DOHH2 (cell line): ENCODE measurements at regions not wholly inside any gene's neighbourhood (a gene's known extent, or its start where the extent isn't known, plus 50 kb on each side); places are given as distances from the start of the nearest gene placed in this dataset.

Experiments
- EZH2phosphoT487 ChIP-seq: fragments of 200-600 bp; sonication (generic); IDR thresholded peaks from 2 replicates; pipeline ENCODE4 v1.6.1; 2017; ENCODE audit warnings: borderline replicate concordance, mild to moderate bottlenecking, antibody characterized with exemption, low read length, moderate library complexity, mixed read lengths
- TF ChIP-seq, protein P1 (sequence below): fragments of 200-600 bp; sonication (generic); IDR thresholded peaks from one replicate; pipeline ENCODE4 v1.5.1; 2014; ENCODE audit warnings: antibody characterized with exemption, mild to moderate bottlenecking, low read depth, low read length; ENCODE audit not compliant: poor library complexity, severe bottlenecking

DNA sequence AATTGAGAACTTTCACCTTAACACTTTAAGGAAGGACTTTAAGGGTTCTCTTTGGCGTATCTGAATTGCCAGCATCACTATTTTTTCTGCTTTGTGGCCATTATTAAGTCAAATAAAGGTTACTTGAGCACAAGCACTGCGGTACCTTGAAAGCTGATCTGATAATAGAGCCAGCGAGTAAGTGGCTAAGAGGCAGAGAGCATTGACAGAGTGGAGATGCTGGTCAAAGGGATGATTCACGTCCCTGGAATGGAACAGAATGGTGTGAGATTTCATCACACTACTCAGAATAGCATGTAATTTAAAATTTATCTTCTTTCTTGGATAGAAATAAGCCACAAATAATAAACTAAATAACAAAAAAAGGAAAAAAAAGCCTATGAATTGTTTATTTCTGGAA, 57.1 kb upstream of the NPFFR2 start:
- TF ChIP-seq, protein P1, sequence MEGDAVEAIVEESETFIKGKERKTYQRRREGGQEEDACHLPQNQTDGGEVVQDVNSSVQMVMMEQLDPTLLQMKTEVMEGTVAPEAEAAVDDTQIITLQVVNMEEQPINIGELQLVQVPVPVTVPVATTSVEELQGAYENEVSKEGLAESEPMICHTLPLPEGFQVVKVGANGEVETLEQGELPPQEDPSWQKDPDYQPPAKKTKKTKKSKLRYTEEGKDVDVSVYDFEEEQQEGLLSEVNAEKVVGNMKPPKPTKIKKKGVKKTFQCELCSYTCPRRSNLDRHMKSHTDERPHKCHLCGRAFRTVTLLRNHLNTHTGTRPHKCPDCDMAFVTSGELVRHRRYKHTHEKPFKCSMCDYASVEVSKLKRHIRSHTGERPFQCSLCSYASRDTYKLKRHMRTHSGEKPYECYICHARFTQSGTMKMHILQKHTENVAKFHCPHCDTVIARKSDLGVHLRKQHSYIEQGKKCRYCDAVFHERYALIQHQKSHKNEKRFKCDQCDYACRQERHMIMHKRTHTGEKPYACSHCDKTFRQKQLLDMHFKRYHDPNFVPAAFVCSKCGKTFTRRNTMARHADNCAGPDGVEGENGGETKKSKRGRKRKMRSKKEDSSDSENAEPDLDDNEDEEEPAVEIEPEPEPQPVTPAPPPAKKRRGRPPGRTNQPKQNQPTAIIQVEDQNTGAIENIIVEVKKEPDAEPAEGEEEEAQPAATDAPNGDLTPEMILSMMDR = no peak
- TF ChIP-seq EZH2phosphoT487 = no peak
